NCI-H524 treated with DMSO at 0.1 percent for 48 hours (cell line): ENCODE measurements at regions not wholly inside any gene's neighbourhood (a gene's known extent, or its start where the extent isn't known, plus 50 kb on each side); places are given as distances from the start of the nearest gene placed in this dataset.
A peak's percentile ranks its signal among the peaks of the same experiment; 100 is the strongest.

Experiments
- DNase-seq: peaks from one replicate; lab custom pipeline; 2025; lab: John Stamatoyannopoulos, UW

DNA sequence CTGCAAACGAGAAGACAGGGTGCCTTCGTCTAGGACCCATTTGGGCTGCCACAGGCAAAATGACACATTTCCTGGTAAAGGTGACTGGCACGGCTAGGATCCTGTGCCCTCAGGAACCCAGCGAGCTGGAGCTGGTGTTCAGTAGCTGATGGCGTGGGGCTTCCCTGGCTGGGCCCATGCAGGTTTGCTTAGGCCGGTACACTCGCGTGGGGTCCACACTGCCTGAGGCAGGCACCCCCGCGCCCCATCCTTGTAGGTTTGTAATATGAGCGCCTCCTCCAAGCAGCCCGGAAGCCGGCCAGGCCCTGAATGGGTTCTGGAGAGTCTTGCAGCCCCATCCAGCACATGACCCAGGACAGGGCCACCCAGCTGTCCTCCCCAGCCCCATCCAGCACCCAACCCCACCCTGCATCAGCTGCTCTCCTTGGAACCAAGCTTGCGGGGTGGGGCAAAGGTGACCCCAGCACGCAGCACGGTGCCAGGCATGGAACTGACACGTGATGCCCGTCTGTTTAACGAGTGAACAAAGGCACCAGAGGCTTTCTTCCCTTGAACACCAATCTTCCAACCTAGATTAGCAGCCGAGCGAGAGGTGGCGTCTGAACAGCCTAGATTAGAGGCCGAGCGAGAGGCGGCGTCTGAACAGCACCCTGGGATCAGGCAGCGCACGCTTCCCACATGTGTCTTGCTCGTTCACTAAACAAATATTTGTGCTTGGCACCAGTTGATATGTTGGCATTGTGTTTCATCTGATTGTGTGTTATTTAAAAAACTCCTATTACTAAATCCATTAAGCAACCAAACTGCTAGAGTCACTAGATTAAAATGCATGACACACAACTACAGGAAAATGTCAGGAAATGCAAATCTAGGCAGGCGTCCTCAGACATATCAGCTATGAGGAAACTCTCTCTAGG lies 112.1 kb downstream of the DLL1 start:
- DNase-seq: no peak

DNA sequence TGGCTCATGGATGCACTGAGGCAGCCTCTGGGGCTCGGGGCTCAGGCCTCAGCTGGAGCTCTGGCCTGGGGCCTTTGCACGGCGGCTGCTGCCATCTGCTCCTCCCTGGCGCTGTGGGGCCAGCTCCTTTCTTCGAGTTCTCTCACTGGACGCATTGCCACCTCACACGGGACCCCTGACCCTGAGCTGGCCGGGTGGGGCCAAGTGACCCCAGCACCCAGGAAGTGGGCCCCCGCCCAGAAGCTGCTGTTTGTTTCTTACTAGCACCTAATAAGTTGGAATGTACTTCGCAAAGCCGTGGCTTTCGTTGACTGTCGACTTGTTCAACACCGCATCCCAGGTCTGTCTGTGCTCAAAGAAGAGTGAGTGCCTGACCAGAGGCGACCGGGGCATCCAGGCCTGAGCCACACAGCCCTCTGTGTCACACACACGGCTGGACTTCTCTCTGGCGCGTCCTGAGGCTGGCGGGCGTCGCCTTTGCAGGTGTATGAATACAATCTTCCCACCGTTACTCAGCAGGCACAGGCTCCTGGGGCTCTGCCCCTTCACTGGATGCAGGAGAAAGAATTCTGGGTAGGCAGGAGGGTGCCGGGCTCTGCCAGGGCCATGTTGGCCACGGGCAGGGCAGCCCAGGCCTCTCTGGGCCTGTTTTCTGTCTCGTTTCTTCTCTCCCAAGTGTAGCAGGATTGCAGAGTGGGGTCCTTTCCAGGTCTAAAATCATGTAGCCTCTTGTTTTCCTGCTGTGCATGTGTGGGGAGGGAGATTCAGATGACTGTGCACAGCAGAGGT lies 112.9 kb downstream of the DLL1 start:
- no peak for DNase-seq

DNA sequence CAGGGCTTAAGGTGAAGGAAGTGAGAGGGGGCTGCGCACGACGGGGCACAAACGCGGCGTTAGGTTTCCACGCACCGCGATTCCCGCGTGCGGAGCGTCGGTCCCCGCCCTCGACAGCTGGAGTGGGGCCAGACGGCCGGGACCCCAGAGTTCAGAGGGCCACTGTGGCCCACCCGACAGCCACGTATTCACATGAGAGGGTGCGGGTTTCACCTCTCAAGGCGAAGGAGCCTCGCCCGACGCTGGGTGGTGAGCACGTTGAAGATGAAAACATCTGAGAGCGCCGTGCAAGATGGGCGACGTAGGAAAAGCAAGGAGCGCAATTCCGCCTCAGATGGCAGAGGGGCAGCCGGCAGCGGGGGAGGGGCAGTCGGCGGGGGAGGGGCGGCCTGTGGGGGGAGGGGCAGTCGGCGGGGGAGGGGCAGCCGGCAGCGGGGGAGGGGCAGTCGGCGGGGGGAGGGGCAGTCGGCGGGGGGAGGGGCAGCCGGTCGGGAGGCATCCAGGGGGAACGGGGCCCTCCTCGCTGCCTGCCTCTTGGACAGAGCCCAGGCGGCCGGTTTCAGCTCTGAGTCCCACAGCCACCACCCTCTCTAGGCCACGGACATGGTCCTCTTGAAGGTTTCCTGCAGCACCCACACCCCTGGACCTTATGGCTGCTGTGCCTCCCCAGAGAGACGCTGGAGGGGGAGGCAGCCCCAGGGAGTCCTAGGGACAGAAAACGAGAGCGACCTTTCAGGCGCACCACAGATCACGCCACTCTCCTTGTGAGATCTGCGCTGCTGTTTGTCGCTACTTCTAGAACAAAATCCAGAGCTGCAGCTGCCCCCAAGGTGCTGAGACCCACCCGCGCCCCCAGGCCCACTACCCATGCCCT lies 113.7 kb downstream of the DLL1 start:
- no peak for DNase-seq

DNA sequence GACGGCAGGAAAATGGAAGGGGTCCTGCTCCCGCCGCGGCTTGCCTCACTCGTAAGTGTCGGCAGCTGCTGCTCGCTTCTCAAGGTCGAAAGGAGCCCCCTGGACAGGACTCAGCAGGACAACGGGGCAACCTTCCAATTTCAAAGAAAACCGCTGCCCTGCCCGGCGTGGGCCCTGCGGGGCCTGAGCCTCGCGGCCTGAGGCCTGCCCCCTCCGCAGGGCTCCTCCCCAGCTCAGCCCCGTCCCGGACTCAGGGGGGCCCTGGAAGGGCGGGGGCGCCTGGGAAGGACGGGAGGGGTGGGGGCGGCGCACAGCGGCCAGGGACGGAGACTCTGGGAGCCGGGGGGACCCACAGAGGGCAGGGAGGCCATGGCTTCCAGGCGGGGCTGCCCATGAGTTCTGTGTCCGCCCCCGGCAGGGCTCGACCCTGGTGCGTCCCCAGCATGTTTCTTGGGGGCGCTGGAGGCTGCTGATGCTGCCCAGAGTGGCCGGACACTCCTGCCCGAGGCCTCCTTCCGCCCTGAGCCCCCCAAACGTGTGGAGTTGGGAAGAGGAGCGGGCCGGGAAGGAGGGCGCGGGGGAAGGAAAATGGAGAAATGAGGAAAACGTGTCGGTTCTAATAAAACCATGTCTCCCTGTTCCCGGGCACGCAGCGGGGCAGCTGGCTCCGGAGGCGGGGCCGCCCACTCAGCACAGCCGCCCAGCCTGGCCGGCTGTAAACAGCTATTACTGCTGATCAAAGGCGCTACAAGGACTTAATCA lies 114.6 kb downstream of the DLL1 start:
- peak; percentile 71 for DNase-seq

DNA sequence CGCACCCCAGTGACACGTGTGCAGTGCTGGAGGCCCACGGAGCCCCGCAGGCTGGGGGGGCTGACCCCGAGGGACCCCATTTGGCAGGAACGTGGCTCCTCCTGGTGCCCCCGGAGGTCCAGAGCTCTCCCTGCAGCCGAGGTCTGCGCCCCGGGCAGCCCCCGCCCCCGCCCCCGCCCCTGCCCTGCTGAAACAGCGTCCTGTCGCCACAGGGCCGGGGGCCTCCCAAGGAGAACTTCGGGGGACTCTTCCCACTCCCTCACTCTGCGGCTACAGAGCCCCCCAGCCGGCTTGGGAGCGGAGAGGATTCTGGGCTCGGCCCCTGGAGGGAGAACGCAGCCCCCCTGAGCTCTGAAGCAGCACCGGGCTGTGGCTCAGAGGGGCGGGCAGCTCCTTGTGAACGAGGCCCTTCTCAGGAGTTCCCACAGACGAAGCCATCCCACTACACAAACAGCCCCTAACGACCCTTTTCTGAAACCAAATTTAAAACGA lies 115.2 kb downstream of the DLL1 start:
- no peak for DNase-seq

DNA sequence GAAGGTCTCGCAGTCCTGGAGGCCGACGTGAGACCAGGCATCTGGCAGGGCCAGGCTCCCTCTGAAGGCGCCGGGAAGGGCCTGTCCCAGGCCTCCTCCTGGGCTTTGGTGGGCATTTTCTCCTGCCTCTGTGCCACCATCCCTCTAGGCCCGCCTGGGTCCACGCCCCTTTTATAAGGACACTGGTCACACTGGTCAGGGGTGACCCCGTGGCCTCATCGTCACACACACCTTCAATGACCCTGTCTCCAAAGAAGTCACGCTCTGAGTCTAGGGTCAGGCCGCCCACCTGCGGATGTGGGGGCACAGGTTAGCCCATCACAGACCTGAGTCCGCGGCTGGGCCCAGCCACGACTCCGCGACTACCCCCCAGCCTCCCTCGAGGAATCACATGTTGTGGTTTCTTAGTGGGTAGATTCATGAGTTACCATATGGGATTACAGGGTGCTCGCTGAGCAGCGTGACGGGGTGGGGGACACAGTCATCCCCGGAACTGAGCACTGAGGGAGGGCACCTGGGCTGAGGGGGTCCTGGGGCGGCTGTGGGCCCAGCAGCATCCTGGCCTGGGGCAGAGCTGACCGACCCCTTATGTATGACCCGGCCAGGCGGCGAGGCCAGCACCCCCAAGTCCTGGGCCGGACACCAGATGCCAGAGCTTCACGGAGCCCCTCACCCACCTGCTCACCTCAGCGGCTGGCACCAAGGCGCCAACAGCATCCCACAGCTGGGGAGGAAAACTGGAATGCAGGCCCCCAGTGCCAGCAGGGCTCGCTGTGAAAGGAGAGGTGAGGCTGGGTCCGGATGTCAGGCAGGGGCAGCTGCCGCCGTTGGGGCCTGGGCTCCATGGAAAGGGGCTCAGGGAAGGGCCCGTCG lies 115.9 kb downstream of the DLL1 start:
- no peak for DNase-seq

DNA sequence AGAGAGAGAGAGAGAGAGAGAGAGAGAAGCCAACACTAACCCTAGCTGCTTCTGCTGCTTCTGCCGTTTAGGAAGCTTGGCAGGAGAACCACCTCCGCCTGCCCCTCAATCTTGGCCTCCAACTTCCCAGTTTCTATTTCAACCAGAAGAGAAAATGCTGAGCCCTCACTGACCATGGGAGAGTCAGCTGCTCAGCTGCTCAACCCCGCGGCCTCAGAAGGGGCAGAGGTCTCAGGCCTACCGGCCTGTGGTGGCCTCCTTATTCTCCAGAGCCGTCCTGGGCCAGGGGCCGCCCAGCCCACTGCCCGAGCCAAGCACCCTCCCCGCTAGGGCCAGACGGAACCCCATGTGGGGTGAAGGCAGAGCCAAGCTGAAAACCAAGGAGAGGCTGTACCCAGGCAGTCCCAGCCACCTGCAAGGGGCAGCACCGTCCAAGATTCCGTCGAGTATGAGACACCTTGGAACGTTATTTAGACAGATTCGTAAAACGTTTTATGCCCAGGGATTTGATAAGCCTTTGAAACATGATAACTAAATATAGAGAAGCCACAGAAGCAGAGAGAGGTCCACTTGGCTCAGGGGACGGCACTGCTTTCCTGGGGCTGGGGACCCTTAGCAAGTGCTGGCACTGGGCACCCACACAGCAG lies 116.6 kb downstream of the DLL1 start:
- DNase-seq: no peak

DNA sequence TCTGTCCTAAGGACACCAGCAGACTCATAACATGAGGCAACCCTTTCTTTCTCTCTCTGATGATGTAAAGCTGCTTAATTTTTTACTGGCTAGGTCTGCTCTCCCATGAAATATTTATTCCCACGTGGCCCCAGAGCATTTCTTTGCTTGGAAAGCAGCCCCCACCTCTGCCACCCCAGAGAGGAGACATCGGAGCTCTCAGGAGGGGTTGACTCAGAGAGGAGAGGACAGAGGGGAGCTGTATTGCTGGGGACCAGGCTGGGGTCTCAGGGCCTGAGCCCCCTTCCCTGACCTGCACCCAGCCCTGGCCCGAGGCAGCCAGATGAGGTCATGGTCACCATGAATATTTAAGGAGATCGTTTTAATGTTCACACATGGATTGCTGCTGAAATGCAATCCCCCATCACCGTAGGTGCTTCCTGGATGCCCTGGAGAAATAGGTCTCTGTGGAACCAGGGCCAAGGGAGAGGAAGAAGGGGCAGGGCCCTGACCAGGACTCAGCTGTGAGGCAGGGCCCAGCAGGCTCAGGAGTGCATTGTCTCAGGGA lies 117.5 kb downstream of the DLL1 start:
- no peak for DNase-seq

DNA sequence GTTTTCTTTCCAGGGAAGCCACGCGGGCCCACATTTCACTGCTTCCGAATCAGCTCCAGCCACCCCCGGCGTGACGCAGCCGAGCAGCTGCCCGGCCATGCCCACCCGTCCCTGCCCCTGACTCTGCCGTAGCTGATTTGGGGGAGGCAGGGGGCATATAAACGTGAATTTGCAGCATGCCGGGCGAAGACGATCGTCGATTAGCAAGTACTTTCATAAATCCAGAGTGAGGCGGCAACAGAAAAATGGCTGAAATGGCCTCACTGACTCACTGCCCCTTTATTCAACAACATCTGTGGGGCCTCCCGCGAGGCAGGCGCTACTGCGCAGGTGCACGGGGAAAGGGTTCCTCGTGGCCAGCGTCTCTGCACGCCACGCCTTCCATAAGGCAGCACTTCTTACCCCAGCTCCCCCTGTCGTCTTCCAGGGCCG lies 118.0 kb downstream of the DLL1 start:
- DNase-seq: no peak

DNA sequence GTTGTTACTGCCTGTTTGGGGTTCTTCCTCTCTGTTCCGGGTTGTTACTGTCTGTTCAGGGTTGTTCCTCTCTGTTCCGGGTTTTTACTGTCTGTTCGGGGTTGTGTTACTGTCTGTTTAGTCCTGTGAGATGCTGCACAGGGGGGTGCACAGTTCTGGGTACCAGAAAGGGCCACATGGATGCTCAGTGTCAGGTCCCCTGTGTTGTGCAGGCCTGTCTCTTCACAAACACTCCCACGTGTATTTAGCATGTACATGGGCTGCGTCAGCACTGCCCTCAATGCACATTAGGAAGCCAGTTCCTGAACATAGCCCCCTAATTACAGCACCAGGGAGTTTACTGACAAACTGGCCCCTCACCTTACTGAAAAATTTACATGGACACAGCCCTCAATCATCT lies 118.5 kb downstream of the DLL1 start:
- no peak for DNase-seq

DNA sequence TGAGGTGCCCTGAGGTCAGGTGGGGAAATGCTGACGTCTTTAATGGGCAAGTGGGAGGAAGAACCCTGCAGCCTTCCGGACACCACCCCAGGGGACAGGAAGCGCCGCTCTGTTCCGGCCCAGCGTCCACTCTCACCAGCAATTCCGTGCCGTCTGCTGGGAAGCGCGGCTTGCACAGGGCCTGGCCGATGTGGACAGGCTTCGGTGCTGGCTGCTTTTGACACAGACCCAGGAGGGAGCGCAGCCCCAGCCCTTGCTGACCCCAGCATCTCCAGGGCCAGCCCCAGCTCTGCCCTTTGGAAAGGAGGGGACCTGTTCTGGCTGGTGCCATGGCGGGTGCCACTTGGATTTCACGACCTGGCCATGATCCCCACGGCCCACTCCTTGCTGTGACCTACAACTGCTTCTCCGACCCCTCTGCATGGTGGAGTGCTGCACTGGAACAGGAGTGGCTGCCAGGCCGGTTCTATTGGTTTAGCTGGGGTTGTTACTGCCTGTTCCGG lies 123.2 kb downstream of the DLL1 start:
- DNase-seq: no peak

DNA sequence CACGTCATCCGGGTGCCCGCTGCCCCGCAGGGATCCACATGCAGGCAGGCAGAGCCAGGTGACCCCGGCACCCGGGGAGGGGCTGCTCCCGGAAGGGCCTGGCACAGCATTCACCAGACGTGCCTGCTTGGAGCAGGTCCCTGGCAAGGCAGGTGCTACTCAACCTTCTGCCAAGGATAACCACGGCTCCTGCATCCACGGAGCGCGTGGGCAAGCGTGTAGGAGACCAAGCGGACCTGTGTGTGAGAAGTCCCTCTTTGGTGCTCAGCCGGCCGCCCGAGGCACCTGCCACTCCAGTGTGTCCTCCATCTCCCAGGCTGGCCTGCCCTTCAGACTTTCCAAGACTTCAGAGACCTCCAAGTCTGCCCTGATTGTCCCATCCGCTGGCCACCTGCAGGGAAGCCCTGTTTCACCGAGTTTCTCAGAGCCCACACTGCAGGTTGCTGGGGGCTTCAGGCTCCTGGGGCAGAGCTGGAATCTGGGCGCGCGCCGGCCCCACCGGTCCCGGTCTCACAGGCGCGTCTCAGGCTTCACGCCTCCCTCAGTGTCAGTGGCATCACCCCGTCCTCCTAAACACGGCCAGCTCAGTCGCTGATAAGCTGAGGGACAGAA lies 124.3 kb downstream of the DLL1 start:
- DNase-seq: no peak

DNA sequence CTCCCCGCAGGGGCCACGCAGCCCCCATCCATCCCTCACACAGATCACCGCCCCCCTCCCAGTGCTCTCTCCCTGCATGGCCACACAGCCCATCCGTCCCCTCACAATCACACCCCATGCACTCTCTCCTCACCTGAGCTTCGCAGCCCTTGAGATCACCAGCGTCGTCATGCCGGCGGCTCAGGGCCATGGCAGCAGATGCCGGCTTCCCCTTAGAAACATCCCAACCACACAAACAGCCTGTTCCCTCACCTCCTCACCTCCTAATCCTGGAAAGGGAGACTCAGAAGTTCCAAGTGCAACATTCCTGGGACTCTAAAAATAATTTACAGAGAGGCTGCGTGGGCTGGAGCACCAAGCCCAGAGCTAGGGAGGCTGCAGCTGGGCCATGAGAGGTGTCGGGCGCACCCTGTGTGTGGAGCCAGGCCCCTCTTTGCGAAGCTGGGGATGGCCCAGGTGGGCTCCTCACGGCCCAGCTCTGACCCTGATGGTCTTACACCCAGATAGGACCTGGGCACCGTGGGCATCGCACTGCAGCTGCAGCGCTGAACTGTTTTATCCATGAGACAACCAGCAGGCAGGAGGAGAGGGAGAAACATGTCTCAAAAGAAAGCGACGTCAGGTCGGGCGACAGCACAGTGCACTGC lies 125.3 kb downstream of the DLL1 start:
- DNase-seq: no peak

DNA sequence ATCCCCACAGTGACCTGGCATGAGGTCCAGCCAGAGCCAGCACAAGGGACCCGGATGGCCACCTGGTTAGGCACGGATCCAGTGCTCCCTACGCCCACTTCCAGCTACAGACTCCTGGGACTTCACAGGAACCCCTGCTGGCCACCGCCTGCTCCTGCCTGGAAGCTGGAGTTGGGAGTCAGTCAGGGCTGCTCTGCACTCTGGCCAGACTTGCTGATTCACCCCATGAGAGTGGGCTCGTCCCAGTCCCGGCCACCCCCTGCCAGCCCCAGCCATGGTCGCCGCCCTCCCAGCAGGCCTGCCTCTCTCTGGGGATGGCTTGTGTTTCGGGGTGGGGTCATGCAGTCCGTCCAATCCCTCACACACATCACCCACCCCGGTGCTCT lies 125.8 kb downstream of the DLL1 start:
- DNase-seq: no peak

DNA sequence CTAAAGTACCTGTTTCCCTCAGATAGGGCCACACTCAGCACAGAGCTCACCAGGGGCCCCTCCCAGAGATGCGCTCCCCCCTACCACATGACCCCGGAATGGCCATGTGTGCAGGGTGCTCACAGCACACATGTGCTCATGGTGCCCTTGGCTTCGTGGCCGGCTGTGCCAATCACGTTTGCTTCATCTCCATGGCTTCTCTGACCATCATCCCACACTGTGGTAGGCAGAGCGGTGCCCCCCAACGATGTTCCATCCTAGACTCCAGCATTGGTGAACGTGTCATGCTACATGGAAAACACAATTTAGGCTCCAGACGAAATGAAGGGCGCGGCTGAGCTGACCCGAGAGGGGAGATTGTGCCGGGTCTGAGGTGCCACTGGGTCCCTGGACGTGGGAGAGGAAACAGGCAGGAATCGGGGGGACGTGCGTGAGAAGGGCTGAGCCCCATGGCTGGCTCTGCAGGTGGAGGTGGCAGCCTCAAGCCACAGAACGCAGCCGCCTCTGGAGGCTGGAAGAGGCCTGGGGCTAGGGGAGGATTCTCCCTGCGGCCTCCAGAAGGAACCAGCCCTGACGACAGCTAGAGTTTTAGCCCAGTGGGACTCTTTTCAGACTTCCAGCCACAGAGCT lies 126.5 kb downstream of the DLL1 start:
- DNase-seq: no peak

DNA sequence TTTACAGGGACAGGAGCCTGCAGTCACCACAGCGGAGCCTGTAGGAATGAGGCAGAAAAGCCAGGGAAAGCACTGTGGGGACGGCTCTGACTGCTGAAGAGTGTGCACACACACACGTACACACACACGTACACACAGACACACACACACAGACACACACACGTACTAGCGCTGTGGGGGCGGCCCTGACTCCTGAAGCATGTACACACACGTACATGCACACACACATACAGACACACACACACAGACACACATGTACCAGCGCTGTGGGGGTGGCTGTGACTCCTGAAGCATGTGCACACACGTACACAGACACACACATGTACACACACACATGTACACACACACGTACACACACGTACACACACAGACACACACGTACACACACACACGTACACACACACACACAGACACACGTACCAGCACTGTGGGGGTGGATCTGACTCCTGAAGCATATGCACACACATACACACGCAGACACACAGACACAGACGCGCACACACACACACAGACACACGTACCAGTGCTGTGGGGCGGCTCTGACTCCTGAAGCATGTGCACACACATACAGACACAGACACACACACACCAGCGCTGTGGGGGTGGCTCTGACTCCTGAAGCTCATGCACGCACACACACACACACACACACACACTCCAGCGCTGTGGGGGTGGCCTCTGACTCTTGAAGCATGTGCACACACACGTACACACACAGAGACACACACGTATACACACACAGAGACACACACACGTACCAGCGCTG lies 127.3 kb downstream of the DLL1 start:
- no peak for DNase-seq

DNA sequence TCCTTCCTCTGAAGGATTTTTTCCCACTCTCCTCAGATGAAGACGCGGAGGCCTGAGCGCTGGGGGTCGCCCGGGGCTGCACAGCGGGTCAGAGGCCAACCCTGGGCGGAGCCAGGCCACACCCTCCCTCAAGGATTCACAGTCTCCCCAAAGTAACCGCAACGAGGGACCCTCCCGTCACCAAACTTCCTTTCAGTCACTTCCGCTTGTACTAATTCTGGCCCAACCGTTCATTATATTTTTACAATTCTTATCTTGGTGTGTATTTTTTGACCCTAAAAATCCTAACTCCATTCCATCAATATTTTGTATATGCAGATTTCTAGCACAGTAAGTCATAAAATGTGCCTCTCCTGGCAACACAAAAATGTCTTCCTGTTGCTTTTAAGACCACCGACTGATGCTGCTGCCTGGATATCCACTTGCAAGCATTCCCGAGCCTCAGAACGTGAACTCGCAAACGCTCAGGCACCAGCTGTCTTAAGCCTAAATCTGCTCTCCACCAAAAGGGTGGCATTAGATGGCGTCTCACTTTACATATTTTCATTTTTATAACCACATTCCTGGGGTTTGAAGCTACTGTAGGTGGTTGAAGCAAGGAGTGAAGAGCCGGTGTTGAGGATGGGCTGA lies 128.0 kb downstream of the DLL1 start:
- peak; percentile 6 for DNase-seq
